ENCODE measurements at regions not wholly inside any gene's neighbourhood (a gene's known extent, or its start where the extent isn't known, plus 50 kb on each side); places are given as distances from the start of the nearest gene placed in this dataset.
"Not testable (repeated sequence)": the region's sequence is repeated elsewhere in the genome, so short reads cannot be mapped to it uniquely, and the experiment has no call there.

GRCh38 chr2:5617796-5618195, 74.4 kb upstream of the SOX11 start:
- DNase-seq (ENCODE audit: low read depth), result no peak

- no peak for DNase-seq (ENCODE audit: low read depth)
These were observed 73.9 kb upstream of the SOX11 start for GRCh38 chr2:5618271-5618670.

- not testable (repeated sequence) for DNase-seq (ENCODE audit: low read depth)
These were observed 66.6 kb upstream of the SOX11 start for GRCh38 chr2:5625556-5626065.

- not testable (repeated sequence) for DNase-seq (ENCODE audit: low read depth)
These were observed 63.7 kb upstream of the SOX11 start for GRCh38 chr2:5628484-5628883.

GRCh38 chr2:5629510-5629909, 62.7 kb upstream of the SOX11 start:
- not testable (repeated sequence) for DNase-seq (ENCODE audit: low read depth)

GRCh38 chr2:5637051-5637450, 55.1 kb upstream of the SOX11 start:
- not testable (repeated sequence) for DNase-seq (ENCODE audit: low read depth)
